NCI-H774 (cell line): ENCODE measurements at regions not wholly inside any gene's neighbourhood (a gene's known extent, or its start where the extent isn't known, plus 50 kb on each side); places are given as distances from the start of the nearest gene placed in this dataset.

Experiments used
- DNase-seq: peaks from one replicate; lab custom pipeline; 2025; lab: John Stamatoyannopoulos, UW

DNA sequence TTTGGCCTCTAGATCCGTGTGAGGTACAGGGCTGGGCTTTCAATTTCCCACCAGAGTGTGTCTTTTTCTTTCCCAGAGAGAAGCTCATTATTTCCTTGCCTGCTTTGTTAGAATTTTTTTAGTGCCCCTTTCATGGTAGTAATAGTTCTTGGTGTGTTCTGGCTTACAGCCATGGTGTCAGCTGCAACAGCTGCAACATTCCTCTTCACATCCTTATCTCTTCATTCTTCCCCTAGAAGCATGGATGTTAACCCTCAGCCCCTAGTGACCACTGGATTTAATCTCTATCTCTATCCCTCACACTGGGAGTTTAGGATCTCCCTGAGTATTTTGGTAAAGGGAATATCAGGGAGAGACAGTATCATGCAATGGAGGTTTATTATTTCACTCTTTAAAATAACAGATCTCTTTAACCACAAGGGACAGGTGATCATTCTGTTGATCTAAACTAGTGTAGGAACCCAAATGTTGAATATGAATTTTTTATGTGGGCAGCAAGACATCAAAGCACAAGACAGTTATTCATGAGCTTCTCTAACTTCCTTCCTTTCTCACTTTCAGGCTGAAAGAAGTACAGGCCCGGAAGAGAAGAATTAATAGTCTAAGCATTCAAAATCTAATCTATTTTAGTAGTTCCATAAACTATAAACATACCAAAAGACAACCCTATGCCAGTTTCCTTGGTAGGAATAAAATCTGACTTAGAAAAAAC lies 160.2 kb downstream of the FAM170A start:
- DNase-seq, result no peak

DNA sequence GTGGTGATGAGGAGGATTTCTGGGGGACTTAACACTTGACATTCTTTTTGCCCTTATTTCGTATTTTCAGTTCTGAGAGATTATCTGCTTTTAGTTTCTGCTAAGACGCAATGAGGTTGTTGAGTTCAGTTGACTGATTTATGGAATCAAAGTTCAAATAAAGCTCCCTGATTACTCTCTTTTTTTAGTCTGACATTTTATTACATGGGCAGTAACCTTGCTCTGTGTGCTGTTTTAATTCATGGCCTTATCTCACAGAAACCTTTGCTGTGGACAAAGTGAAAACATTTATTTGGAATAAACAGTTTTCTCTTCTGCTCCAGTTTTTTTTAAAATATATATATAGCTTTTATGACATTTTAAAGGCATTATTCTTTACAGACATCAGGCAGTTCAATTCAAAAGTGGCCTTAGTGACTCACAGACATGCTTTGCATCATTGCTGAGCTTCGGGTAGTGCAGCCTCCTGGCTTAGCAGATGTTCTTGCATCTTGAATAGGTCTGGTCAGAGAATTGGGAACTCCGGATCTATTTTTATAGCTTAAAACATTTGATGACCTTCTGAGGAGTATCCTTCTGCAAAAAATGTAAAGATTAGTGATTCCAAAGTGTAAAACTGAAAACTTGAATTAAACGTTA lies 162.9 kb downstream of the FAM170A start:
- no peak for DNase-seq

DNA sequence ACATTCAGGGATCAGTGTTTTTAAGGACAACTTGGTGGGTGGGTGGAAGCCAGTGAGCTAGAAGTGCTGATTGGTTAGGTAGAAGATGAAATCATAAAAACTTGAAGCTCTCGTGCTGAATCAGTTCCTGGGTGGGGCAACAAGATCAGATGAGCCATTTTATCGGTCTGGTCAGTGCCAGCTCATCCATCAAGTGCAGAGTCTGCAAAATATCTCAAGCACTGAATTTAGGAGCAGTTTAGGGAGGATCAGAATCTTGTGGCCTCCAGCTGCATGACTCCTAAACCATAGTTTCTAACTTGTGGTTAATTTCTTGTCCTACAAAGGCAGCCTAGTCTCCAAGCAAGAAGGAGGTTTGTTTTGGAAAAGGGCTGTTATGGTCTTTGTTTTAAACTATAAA lies 166.4 kb downstream of the FAM170A start:
- no peak for DNase-seq

DNA sequence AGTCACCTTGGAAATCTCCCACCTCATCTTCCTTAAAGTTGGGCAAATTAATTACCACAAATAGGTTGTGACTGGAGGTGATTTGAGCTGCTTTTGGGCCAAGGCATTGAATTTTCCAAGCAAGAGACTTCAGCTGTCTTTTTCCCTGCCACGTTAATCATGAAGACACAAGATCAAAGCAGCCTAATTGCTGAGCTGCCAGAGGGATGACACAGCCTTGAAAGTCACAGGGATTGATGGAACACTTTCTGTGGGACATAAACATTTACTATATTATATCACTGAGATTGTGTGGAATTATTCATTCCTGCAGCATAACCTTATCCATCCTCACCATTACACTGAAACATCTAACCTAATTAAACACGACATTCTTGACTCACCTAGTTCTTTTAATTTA lies 172.2 kb downstream of the FAM170A start:
- no peak for DNase-seq

DNA sequence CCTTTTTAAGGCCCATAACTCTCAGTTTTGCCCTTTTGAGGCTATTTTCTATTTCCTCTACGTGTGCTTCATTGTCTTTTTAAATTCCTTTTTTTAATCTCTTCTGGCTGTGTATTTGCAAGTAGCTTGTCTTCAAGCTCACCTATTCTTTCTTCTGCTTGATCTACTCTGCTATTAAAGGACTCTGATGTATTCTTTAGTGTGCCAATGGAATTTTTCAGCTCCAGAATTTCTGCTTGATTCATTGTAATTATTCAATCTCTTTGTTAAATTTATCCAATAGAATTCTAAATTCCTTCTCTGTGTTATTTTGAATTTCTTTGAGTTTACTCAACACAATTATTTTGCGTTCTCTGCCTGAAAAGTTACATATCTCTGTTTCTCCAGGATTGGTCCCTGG lies 178.7 kb downstream of the FAM170A start:
- DNase-seq, result no peak

DNA sequence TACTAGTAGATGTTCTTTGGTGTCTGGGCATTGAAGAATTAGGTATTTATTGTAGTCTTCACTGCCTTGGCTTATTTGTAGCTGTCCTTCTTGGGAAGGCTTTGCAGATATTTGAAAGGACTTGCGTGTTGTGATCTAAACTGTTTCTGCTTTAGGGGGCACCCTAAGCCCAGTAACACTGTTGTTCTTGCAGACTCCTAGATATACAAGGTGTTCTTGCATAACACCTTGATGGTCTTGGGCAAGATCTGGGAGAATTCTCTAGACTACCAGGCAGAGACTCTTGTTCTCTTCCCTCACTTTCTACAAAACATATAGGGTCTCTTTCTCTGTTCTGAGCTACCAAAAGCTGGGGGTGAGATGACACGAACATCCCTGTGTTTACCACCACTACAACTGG lies 179.1 kb downstream of the FAM170A start:
- DNase-seq, result no peak

DNA sequence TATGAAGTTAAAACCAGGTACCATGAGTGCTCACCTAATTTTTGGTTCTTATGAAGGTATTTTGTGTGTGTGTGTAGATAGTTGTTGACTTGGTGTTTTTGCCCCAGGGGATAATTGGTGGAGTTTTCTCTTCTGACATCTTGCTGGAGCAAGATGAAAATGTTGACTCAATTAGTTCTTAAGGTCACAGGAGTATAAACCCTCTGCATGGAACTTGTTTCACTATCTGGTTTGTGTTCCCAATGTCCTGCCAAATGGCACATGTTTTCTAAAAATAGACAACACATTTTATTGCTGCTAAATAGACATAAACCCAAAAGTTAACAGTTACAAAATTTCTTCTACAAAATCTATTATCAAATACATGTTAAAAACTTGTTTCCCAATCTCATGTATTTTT lies 180.9 kb downstream of the FAM170A start:
- DNase-seq, result no peak

DNA sequence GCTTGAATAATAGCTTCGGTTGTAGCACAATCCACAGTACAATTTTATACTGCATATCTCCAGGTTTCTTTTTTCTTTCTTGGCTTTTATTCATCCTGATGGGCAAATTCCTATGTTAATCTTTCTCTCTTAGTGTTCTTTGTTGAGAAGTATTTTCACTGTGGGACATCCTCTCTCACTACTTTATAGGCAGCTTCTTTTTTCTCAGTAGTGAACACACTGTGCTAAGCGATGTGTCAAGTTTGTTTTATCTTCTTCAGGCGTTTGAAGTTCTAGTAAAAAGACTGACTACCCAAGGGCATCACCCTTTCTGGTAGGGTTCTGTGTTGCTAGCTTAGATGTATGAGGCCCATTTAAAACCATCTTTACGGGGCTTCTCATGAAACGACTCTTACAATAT lies 182.1 kb downstream of the FAM170A start:
- no peak for DNase-seq

DNA sequence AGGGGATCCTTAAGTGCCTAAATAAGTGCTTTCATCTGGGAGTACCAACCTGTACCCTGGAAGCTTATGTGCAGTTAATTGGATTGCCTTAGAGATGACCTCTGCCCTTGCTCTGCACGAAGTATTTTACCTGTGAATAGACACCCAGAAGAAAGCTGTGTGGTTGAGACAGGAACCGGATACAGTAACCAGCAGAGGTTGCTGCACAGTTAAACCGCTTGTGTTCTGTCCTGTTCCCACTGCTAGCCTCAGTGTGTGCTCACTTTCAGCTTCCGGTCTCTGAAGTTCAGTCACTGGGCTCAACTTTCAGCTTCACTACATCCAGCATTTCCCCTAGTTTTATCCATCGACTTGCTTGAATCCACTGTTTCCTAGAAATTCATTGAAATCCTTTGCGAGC lies 185.3 kb downstream of the FAM170A start:
- DNase-seq, result no peak

DNA sequence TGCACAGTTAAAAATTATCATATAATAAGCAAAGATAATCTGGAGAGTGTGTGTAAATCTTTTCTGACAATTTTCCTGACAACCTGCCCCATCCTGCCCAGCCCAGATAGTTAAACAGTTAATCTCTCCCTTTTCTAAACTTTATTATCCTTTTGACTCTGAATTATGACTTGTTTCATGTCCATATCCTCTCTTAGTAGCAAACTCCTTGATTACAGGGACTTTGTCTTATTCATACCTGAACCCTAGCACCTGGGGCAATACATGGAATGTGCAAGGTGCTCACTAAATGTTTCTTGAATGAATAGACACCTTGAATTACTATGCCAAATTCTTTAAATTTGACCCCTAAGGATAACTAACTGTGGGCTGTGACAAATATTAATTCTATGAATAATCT lies 186.7 kb downstream of the FAM170A start:
- DNase-seq, result no peak

DNA sequence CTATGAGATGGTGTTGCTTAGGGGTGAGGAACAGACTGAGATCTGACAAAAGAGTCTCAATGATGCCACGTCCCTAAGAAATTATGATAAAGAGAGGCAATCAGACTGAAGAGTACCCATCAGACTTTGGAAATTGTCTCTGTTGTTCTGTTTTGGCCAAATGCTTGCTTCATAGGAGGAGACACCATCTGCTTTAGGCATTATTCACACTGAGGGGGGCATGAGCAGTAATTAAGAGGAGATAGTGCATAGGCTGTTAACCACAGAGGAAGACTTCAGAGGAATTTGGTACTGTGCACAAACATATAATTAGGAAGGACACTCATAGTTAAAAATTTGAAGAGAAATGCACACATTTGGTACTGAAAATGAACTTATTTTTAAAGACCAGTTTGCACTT lies 190.7 kb downstream of the FAM170A start:
- DNase-seq, result no peak

DNA sequence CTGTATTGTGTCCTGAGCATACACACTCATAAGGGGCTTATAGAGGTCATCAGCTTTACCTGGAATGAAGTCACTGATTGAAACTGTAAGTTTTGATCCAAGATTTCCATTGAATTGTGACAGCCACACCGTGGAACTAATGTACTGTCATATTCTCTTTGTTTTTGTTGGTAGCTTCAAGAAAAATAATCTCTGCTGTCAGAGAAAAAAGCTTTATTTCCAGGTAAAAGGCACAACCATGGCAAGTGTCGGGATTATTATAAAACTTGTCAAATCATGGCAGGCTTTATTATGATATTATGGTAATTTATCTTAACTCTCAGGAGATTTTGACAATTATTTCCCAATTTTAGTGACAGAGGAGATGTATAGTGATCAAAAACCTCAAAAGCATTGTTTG lies 191.2 kb downstream of the FAM170A start:
- DNase-seq, result no peak

DNA sequence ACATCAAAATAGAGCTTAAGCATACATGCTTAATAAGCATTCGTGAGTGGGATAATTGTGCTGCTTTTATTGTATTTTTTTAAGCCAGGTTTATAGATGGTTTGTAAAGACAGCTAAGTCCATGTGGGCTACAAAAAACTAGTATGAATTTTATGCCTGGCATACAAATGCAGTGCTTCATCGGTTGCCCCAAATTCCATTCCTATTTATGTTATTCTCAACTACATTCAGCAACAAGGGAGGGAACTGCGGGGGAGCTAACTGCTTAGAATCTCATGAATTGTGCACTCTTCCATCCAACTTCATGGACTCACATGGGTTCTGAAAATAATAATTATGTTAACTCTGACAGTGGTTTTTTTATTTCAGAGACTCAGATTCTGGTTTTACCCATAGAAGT lies 199.2 kb downstream of the FAM170A start:
- DNase-seq, result no peak

DNA sequence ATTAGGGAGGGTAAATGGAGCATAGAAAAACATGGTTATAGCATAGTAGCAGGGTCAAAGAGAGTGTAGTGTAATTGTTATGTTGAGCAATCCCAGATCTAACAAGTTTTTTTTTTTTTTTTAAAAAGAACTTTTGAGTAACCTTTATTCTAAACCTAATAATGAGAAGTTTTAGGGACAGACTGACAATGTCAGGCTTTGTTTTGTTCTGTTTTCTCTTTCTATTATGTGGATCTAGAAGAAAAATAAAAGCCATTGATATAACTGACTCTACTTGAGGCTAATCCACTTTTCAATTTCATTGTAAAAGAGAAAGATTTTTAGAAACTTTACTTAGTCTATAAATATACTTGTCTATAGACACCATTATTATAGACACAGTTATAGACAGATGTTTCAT lies 200.0 kb downstream of the FAM170A start:
- no peak for DNase-seq

DNA sequence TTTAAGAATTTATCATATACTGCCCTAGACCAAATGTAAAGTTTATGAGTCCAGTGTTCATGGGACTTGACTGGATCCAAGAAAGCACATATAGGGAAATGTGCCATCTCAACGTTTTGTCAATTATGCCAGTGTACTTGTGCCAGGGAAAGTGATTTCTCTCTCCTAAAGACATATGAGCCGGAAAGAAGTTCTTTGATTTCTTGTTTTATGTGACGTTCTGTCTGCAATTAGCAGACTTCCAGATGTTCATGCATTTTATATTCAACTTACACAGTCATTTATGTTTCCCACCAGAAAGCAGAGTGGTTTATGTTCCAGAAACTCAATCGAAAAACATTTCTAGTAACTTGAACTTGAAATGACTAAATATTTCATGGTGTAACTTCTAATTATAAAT lies 203.8 kb downstream of the FAM170A start:
- DNase-seq, result no peak

DNA sequence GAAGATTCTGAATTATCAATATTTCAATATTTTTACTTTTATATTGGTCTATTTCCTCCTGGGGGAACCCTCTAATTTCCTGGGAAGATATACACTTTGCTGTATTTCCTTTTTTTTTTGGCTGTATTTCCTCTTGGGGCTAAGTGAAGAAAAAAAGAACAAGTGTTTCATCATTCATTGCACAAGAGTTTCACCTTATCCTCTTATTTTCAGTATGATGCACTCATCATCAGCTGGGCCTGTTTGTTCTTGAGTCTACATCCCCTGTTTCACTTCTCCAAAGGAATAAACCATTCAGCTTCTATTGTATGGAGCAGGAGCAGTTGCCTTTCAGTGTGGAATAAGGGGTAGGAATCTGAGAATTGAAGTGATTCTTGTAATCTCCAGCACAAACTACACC lies 210.8 kb downstream of the FAM170A start:
- no peak for DNase-seq

DNA sequence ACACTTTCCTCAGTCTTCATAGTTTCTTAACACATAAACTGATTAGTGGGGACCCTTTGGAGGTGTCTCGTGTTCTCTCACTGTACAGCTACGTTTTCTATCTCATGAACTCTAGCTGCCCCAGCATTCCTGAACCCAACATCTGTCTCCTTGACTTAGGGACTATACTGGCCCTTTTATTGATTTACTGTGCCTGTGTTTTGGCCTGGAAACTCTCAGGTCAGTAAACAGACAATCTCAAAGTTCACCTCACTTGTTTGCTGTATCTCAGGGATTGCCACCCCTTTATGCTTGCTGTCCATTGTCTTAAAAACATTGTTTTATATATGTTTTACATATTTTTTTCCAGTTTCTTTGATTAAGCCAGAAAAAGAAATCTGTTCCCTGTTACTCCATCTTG lies 222.8 kb downstream of the FAM170A start:
- DNase-seq, result no peak

DNA sequence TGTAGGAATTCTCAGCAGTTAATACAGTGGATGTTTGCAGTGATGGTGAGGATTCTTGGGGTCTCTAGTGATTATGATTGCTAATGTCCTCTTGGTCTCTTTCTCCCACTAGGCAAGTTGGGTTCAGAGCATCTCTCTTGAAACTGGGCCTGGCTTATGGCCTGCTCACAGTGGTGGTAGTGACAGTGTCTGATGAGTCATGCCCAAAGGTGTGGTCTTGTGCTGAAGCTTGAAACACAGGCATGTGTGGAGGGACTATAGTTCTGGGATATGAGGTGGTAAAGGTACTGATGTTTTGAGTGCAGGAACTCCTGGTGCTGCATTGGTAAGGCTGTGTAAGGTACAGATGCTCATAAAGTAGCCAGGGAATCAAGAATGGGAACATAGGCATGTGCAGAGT lies 231.1 kb downstream of the FAM170A start:
- DNase-seq, result no peak

DNA sequence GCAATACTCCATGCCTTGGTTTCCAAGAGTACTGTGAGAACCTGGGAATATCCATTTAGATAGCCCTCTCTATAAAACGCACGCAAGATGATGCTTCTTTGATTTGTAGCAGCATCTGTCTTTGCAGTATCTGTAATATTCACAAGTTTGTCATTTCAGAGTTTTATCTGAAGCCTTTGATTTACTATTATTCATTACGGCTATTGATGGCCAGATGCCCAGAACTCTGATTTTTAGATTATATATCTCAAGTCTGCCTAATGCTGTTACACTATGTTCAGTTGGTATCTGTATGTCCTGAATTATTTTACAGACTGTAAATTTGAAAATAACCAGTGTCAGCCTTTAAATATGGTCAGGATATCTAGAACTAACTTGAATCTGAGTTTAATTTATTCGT lies 233.3 kb downstream of the FAM170A start:
- DNase-seq, result no peak

DNA sequence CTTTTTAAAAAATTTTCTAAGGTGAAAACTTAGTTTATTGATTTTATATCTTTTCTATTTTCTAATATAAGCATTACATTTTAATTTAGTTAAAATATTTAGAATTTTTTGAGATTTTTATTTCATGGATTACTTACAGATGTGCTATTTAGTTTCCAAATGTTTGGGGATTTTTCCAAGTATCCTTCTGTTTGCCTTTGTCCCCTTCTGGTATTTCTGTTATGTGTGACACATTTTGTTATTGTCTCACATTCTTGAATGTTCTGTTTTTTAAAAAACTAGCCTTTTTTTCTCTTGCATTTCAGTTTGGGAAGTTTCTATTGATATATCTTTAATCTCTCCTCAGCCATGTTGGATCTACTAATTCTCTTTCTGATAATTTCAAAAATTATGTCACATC lies 234.9 kb downstream of the FAM170A start:
- no peak for DNase-seq

DNA sequence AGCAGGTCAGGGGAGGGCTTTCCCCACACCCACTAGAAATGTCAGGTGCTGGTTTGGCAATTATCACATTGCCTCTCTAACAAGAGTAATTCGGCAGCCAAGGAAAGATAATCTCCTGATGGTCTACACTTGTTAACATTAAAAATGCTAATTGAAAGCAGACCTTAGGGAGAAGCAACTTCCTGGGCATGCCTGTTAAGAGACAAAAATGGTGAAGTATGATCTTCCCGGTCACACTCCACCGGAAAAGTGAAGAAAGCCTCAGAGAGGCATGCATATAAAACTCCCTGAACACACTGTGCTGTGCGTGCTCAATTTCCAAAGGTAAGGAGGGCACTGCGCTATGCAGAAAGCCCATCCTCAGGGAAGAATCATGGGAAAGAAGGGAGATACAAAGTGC lies 244.3 kb downstream of the FAM170A start:
- DNase-seq, result no peak

DNA sequence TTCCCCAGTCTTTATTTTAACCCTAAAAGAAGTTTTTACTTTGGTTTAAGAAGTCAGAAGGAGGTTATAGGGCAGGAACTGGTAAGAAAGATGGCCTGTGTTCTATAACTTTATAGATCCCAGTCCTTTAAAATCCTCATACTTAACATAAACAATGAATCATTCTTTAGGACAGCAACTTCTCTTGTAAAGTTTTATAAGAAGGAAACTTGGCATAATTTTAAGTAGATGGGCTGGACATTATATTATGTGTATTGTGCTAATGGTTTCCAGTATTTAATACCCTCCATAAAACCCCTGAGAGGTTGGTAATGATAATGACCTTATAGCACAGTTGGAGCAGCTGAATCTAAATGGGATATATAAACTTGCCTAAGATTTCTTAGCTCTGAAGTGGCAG lies 247.2 kb downstream of the FAM170A start:
- DNase-seq, result no peak

DNA sequence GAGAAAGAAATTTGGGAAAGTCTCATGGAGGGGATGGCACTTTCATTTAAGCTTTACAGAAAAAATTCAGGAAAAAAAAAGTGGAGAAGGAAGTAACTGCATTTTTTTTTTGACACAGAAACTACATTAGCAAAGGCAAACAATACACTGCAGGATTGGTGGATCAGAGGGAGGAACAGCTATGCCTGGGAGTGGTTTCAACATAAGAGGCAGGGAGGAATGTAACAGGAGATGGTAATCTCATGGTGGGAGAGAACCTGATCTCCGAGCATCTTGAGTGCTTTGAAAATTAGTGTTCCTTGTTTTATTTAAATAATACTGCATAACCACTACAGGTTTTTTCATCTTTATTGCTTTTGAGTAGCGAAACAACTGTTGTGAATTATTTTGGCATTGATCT lies 249.4 kb downstream of the FAM170A start:
- DNase-seq, result no peak

DNA sequence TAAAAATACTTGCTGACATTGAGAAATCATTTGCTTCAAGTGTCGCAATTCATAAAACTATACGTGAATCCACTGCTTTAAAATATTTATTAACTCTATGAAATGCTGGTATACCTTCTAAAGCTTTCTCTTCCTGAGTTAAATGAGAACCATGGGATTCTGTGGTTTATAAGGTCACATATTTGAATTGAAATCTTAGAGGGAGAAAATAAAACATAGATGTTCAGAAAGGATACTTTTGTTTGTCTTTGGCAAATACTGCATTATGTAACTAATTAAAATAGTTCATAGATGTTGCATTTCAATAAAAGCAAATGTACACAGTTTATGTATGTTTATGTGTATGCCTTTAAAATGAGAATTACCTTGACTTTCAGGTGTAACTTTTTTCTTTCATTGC lies 250.1 kb downstream of the FAM170A start:
- no peak for DNase-seq
